HFFc6 (cell line): ENCODE measurements at regions not wholly inside any gene's neighbourhood (a gene's known extent, or its start where the extent isn't known, plus 50 kb on each side); places are given as distances from the start of the nearest gene placed in this dataset.
A peak's percentile ranks its signal among the peaks of the same experiment; 100 is the strongest.
"Not testable (repeated sequence)": the region's sequence is repeated elsewhere in the genome, so short reads cannot be mapped to it uniquely, and the experiment has no call there.

Experiments
- DNase-seq: peaks from one replicate; pipeline ENCODE4 v3.0.0-alpha.2; 2018
- H3K27ac Mint-ChIP-seq: 2 replicates; pipeline ENCODE4 v1.8.0; 2020; ENCODE audit warnings: mild to moderate bottlenecking, mixed read lengths
- H3K27me3 Mint-ChIP-seq: 2 replicates; pipeline ENCODE4 v1.8.0; 2021; ENCODE audit warnings: mild to moderate bottlenecking, moderate library complexity, mixed read lengths; ENCODE audit not compliant: insufficient read depth
- H3K36me3 Mint-ChIP-seq: 2 replicates; pipeline ENCODE4 v1.8.0; 2021; ENCODE audit warnings: low read depth, mixed read lengths
- H3K4me1 Mint-ChIP-seq: 2 replicates; pipeline ENCODE4 v1.8.0; 2020; ENCODE audit warnings: low read depth, mixed read lengths
- H3K4me3 Mint-ChIP-seq: 2 replicates; pipeline ENCODE4 v1.8.0; 2020; ENCODE audit warnings: mild to moderate bottlenecking, moderate library complexity, mixed read lengths
- H3K9me3 Mint-ChIP-seq: 2 replicates; pipeline ENCODE4 v1.8.0; 2020; ENCODE audit warnings: mild to moderate bottlenecking, mixed read lengths
- CTCF ChIP-seq: fragments of 200-600 bp; sonication (generic); IDR thresholded peaks from 2 replicates; pipeline ENCODE4 v1.5.0; 2021; ENCODE audit warnings: antibody characterized with exemption, mild to moderate bottlenecking

DNA sequence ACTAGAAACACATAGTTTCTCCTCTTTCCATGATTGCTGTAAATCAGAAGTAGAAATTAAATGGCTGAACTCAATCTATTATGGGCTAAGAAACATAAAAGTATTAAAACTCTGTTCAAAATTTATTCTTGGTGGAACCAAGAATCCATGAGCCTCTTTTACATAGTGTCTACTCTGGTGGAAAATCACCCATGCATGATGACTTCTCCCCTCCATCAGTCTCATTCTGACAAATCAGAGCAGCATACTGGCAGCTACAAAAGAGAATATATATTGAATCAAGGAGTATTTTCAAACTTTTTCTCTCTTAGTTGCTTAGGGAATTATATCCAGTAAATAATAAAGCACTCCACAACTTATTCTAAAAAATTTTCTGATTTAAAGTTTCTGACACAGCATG lies 536.9 kb upstream of the CCDC54 start:
- no peak for TF ChIP-seq CTCF
- Mint-ChIP-seq H3K4me1 (peaks cover 50% of the 10 kb centered on the region), H3K9me3 (no peaks in the 10 kb centered on the region), H3K4me3 (no peak overlapping the region), H3K36me3 (peaks cover 5% of the 10 kb centered on the region), H3K27ac (no peak overlapping the region), H3K27me3 (no peaks in the 10 kb centered on the region)
- no peak for DNase-seq

GRCh38 chr3:106842151-106842550 lies 535.1 kb upstream of the CCDC54 start:
- TF ChIP-seq CTCF = no peak
- DNase-seq = no peak
- Mint-ChIP-seq H3K27ac (no peak overlapping the region), H3K4me1 (peaks cover 44% of the 10 kb centered on the region), H3K9me3 (no peaks in the 10 kb centered on the region), H3K36me3 (peaks cover 5% of the 10 kb centered on the region), H3K4me3 (no peak overlapping the region; the same call in 1 of the 2 replicates), H3K27me3 (no peaks in the 10 kb centered on the region)

- H3K4me1 Mint-ChIP-seq = peaks cover 34% of the 10 kb centered on the region
- H3K36me3 Mint-ChIP-seq = no peaks in the 10 kb centered on the region
- no peak overlapping the region for H3K4me3 Mint-ChIP-seq
- no peak overlapping the region for H3K27ac Mint-ChIP-seq
- TF ChIP-seq CTCF = no peak
- no peak for DNase-seq
- no peaks in the 10 kb centered on the region for H3K27me3 Mint-ChIP-seq
- H3K9me3 Mint-ChIP-seq = no peaks in the 10 kb centered on the region
These were observed 532.6 kb upstream of the CCDC54 start for GRCh38 chr3:106844638-106845037.

DNA sequence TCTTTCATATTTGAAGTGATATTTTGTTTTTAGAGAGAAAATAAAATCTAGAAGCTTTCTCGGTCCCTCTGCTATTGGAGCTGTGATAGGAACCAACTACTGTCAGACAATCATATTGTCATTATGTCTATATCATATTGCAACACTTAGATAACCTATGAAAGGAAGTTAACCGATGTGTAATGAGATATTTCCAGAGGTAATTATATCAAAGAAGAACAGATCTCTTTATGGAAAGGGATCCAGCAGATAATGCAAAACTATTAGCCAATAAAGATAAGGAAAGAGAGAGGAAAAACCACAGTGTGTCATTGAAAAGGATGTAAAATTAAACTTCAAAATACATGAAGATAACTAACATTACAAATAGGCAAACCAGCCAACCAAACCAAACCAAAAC lies 529.1 kb upstream of the CCDC54 start:
- H3K4me3 Mint-ChIP-seq = no peak overlapping the region
- no peak for TF ChIP-seq CTCF
- H3K9me3 Mint-ChIP-seq = no peaks in the 10 kb centered on the region
- no peaks in the 10 kb centered on the region for H3K36me3 Mint-ChIP-seq
- peaks cover 29% of the 10 kb centered on the region for H3K4me1 Mint-ChIP-seq
- no peak overlapping the region for H3K27ac Mint-ChIP-seq
- DNase-seq = no peak
- no peaks in the 10 kb centered on the region for H3K27me3 Mint-ChIP-seq

DNA sequence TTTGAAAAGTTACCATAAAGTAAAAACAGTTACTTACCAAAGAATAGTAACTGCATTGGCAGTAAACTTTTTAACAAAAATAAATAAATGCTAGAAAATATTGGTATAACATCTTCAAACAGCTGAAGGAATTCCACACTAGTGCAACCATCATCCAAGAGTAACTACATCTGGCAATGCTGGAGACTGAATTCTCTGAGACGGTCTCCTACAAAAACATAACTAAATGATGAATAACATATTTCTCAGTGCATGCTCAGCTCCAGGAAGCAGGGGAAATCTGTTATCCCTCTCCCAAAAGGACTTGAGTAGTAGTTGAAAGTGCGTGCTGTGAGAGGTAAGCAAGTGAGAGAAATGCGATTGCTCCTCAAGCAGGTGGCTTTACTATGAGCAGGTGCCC lies 526.8 kb upstream of the CCDC54 start:
- Mint-ChIP-seq H3K9me3 (peaks cover 5% of the 10 kb centered on the region; the same call in 1 of the 2 replicates), H3K36me3 (peaks cover 12% of the 10 kb centered on the region), H3K27ac (no peak overlapping the region), H3K27me3 (no peaks in the 10 kb centered on the region), H3K4me1 (peaks cover 23% of the 10 kb centered on the region), H3K4me3 (no peak overlapping the region)
- DNase-seq = peak; percentile 34
- TF ChIP-seq CTCF = no peak

DNA sequence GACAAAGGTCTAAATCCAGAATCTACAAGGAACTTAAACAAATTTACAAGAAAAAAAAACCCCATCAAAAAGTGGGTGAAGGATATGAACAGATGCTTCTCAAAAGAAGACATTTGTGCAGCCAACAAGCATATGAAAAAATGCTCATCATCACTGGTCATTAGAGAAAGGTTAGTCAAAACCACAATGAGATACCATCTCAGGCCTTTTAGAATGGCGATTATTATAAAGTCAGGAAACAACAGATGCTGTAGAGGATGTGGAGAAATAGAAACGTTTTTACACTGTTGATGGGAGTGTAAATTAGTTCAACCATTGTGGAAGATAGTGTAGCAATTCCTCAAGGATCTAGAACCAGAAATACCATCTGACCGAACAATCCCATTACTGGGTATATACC lies 518.9 kb upstream of the CCDC54 start:
- Mint-ChIP-seq H3K4me1 (peaks cover 57% of the 10 kb centered on the region), H3K36me3 (peaks cover 36% of the 10 kb centered on the region), H3K27ac (peak overlapping the region; percentile 0; the same call in 1 of the 2 replicates), H3K9me3 (peaks cover 25% of the 10 kb centered on the region)
- not testable (repeated sequence) for DNase-seq, H3K27me3 Mint-ChIP-seq, H3K4me3 Mint-ChIP-seq
